HepG2 (cell line): ENCODE measurements at regions not wholly inside any gene's neighbourhood (a gene's known extent, or its start where the extent isn't known, plus 50 kb on each side); places are given as distances from the start of the nearest gene placed in this dataset.

Source experiments
- ATAC-seq: fragments of 200-7000 bp; cut with Tn5 transposase; 3 replicates; pipeline ENCODE4 v1.9.1; 2020; ENCODE audit warnings: mild to moderate bottlenecking, moderate library complexity
- BruUV-seq: library from RNA; stranded (reverse); fragments of 400-500 nt; replicated peaks from 2 replicates; lab custom pipeline; 2021; lab: Mats Ljungman, UMichigan
- CTCF ChIA-PET: fragments of 300-600 bp; formaldehyde crosslinking; extraction: SDS; loops from one replicate; lab custom pipeline; 2021; ENCODE audit warnings: low total read pairs, inconsistent platforms, low intra/inter-chr PET ratio; lab: Yijun Ruan, JAX
- POLR2A ChIA-PET: fragments of 350-600 bp; sonication (Branson Sonifier 250); formaldehyde crosslinking; loops from one replicate; lab custom pipeline; 2020; ENCODE audit warnings: antibody characterized with exemption, inconsistent platforms; lab: Yijun Ruan, JAX
- DNase-seq: peaks from one replicate; pipeline ENCODE4 v3.0.0-alpha.2; 2015; ENCODE audit warnings: low spot score
- FAIRE-seq: peaks from 3 replicates; lab custom pipeline; 2011; peaks lifted over from hg19 to GRCh38; lab: Jason Lieb, UNC
- H2AFZ ChIP-seq: one replicate; pipeline ENCODE4 v1.6.1; 2011; ENCODE audit warnings: low read length, inconsistent platforms
- H3K27ac ChIP-seq: fragments of 300-600 bp; 3 replicates; pipeline ENCODE4 v1.8.0; 2011; ENCODE audit warnings: mixed run types, mild to moderate bottlenecking, mixed read lengths, low read length, inconsistent platforms; ENCODE audit not compliant: insufficient read depth; ENCODE audit errors: extremely low read length
- H3K27me3 ChIP-seq, 2 experiments: fragments of 200-600 bp in 1 of 2; 2 replicates in 1 of 2; 3 replicates in 1 of 2; pipeline versions ENCODE4 v1.6.0 to v1.8.0; 2011; ENCODE audit warnings: low read length in 2 of 2, mild to moderate bottlenecking in 2 of 2, moderate library complexity in 2 of 2, inconsistent platforms in 1 of 2; ENCODE audit not compliant: insufficient read depth in 2 of 2, control insufficient read depth in 1 of 2
- H3K36me3 ChIP-seq, 2 experiments: fragments of 200-600 bp in 1 of 2; replicated peaks in 1 of 2; 2 replicates in 1 of 2; 3 replicates in 1 of 2; pipeline versions ENCODE4 v1.5.1 to v1.8.0; 2011; ENCODE audit warnings: low read length in 2 of 2, inconsistent platforms in 1 of 2; ENCODE audit not compliant: insufficient read depth in 2 of 2, control insufficient read depth in 1 of 2
- H3K4me1 ChIP-seq: 2 replicates; pipeline ENCODE4 v1.5.1; 2012; ENCODE audit warnings: low read length, inconsistent platforms; ENCODE audit not compliant: insufficient read depth
- H3K4me2 ChIP-seq: 2 replicates; pipeline ENCODE4 v1.6.0; 2011; ENCODE audit warnings: low read depth, low read length, inconsistent platforms
- H3K4me3 ChIP-seq, 3 experiments: fragments of 200-600 bp in 1 of 3; sonication (generic), shearing (Covaris generic) in 1 of 3; replicated peaks in 1 of 3; 2 replicates each; pipeline ENCODE4 v1.5.1; 2011 to 2016; ENCODE audit warnings: low read length in 3 of 3, inconsistent platforms in 2 of 3, low read depth in 2 of 3, mild to moderate bottlenecking in 2 of 3, control low read depth in 1 of 3, mixed read lengths in 1 of 3; ENCODE audit not compliant: insufficient read depth in 1 of 3
- H3K79me2 ChIP-seq: one replicate; pipeline ENCODE4 v1.6.1; 2011; ENCODE audit warnings: low read length, inconsistent platforms; ENCODE audit not compliant: insufficient read depth
- H3K9ac ChIP-seq: 2 replicates; pipeline ENCODE4 v1.6.0; 2011; ENCODE audit warnings: mild to moderate bottlenecking, low read depth, low read length, inconsistent platforms; ENCODE audit not compliant: insufficient read depth
- H3K9me3 ChIP-seq: 2 replicates; pipeline ENCODE4 v1.5.1; 2012; ENCODE audit warnings: mild to moderate bottlenecking, low read length
- H4K20me1 ChIP-seq: 2 replicates; pipeline ENCODE4 v1.6.0; 2011; ENCODE audit warnings: inconsistent platforms, mild to moderate bottlenecking, low read length, moderate library complexity; ENCODE audit not compliant: insufficient read depth
- AGO2 ChIP-seq: fragments of 200-400 bp; formaldehyde crosslinking; optimal IDR thresholded peaks from 2 replicates; pipeline ENCODE3; 2017; ENCODE audit warnings: mild to moderate bottlenecking, low read depth, low read length, moderate library complexity
- ARNT ChIP-seq: fragments of 450-650 bp; IDR thresholded peaks from 2 replicates; pipeline ENCODE4 v1.6.1; 2017
- GFI1 ChIP-seq: sonication (generic); formaldehyde crosslinking; IDR thresholded peaks from 2 replicates; pipeline ENCODE4 v1.5.0; 2020; ENCODE audit warnings: missing genetic modification reagents, mild to moderate bottlenecking, borderline replicate concordance
- IKZF5 ChIP-seq: IDR thresholded peaks from 2 replicates; pipeline ENCODE4 v1.6.1; 2018; ENCODE audit warnings: missing genetic modification reagents, mild to moderate bottlenecking, missing compliant biosample characterization
- PHB2 ChIP-seq: fragments of 450-650 bp; IDR thresholded peaks from 2 replicates; pipeline ENCODE4 v1.6.1; 2018; ENCODE audit not compliant: partially characterized antibody
- SIN3B ChIP-seq: fragments of 150-350 bp; IDR thresholded peaks from 2 replicates; pipeline ENCODE4 v1.6.1; 2014; ENCODE audit warnings: low read length
- SP2 ChIP-seq: sonication (generic); formaldehyde crosslinking; IDR thresholded peaks from 2 replicates; pipeline ENCODE4 v1.5.1; 2020; ENCODE audit warnings: mild to moderate bottlenecking, missing genetic modification reagents
- ZFP82 ChIP-seq: sonication (generic); formaldehyde crosslinking; IDR thresholded peaks from 2 replicates; pipeline ENCODE4 v1.5.1; 2020; ENCODE audit warnings: mild to moderate bottlenecking, missing genetic modification reagents, borderline replicate concordance
- ZNF12 ChIP-seq: sonication (generic); formaldehyde crosslinking; IDR thresholded peaks from 2 replicates; pipeline ENCODE4 v1.5.0; 2020; ENCODE audit warnings: missing genetic modification reagents
- ZNF558 ChIP-seq: sonication (generic); formaldehyde crosslinking; IDR thresholded peaks from 2 replicates; pipeline ENCODE4 v1.9.0; 2022; ENCODE audit warnings: mild to moderate bottlenecking, missing genetic modification reagents, borderline replicate concordance
- ZNF572 ChIP-seq: sonication (generic); formaldehyde crosslinking; IDR thresholded peaks from 2 replicates; pipeline ENCODE4 v1.5.1; 2020; ENCODE audit warnings: mild to moderate bottlenecking, missing genetic modification reagents
- ZNF614 ChIP-seq: IDR thresholded peaks from 2 replicates; pipeline ENCODE4 v1.6.1; 2018; ENCODE audit warnings: missing biosample characterization, missing genetic modification reagents, inconsistent platforms, borderline replicate concordance
- ZSCAN12 ChIP-seq: sonication (generic); formaldehyde crosslinking; IDR thresholded peaks from 2 replicates; pipeline ENCODE4 v1.9.0; 2021; ENCODE audit warnings: mild to moderate bottlenecking, missing genetic modification reagents
- WGBS: methylation state at CpG from one replicate; pipeline ENCODE4 v1.1.6; 2017; ENCODE audit warnings: low lambda C conversion rate; 5-methylcytosine and 5-hydroxymethylcytosine counted together
- in situ Hi-C: cut with HindIII; loops from 2 replicates; pipeline ENCODE4 v1.10.0; 2017; ENCODE audit warnings: low pct_unique_long_range_greater_than_20kb; ENCODE audit not compliant: extremely low pct_ligation_motif_present
- intact Hi-C: fragments of 100-400 bp; cut with micrococcal nuclease; formaldehyde crosslinking; loops from one replicate; pipeline ENCODE4 v1.10.0; 2022; ENCODE audit not compliant: unreplicated experiment
- TF ChIP-seq, protein P1 (sequence below): sonication (generic); formaldehyde crosslinking; IDR thresholded peaks from 2 replicates; pipeline ENCODE4 v1.4.0; 2020; ENCODE audit warnings: missing genetic modification reagents
- TF ChIP-seq, protein P2 (sequence below): sonication (generic); formaldehyde crosslinking; IDR thresholded peaks from 2 replicates; pipeline ENCODE4 v1.9.0; 2021; ENCODE audit warnings: missing genetic modification reagents, borderline replicate concordance

GRCh38 chr11:20248871-20249270 lies 88.6 kb upstream of the DBX1 start (continued):
- TF ChIP-seq SIN3B (no peak), SP2 (CRISPR knock-in tag) (no peak), GFI1 (CRISPR knock-in tag) (no peak), AGO2 (no peak), ZNF558 (CRISPR knock-in tag) (no peak), ARNT (no peak), ZSCAN12 (CRISPR knock-in tag) (no peak), ZNF572 (CRISPR knock-in tag) (no peak)
- TF ChIP-seq, protein P1, sequence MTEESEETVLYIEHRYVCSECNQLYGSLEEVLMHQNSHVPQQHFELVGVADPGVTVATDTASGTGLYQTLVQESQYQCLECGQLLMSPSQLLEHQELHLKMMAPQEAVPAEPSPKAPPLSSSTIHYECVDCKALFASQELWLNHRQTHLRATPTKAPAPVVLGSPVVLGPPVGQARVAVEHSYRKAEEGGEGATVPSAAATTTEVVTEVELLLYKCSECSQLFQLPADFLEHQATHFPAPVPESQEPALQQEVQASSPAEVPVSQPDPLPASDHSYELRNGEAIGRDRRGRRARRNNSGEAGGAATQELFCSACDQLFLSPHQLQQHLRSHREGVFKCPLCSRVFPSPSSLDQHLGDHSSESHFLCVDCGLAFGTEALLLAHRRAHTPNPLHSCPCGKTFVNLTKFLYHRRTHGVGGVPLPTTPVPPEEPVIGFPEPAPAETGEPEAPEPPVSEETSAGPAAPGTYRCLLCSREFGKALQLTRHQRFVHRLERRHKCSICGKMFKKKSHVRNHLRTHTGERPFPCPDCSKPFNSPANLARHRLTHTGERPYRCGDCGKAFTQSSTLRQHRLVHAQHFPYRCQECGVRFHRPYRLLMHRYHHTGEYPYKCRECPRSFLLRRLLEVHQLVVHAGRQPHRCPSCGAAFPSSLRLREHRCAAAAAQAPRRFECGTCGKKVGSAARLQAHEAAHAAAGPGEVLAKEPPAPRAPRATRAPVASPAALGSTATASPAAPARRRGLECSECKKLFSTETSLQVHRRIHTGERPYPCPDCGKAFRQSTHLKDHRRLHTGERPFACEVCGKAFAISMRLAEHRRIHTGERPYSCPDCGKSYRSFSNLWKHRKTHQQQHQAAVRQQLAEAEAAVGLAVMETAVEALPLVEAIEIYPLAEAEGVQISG (CRISPR knock-in tag), result no peak

GRCh38 chr11:20248121-20248772 lies 88.0 kb upstream of the DBX1 start:
- ChIA-PET CTCF (no interaction called here), POLR2A (no interaction called here)
- ATAC-seq, result no peak
- no peaks in the 10 kb centered on the region for H4K20me1 ChIP-seq
- H3K79me2 ChIP-seq, result no peaks in the 10 kb centered on the region
- DNase-seq, result no peak
- H3K4me1 ChIP-seq, result no peaks in the 10 kb centered on the region
- intact Hi-C loops (no loop called here), in situ Hi-C loops (no loop called here)
- no peak overlapping the region for H3K27ac ChIP-seq
- H3K4me2 ChIP-seq, result no peak overlapping the region
- no peak overlapping the region for H3K9ac ChIP-seq
- H3K9me3 ChIP-seq, result no peaks in the 10 kb centered on the region
- no TSS peak for BruUV-seq
- H3K27me3 ChIP-seq, result peaks cover 1 to 33% of the 10 kb centered on the region in 2 experiments; a peak in 3 of 5 replicates
- H2AFZ ChIP-seq, result no peak overlapping the region
- FAIRE-seq, result no peak
- H3K36me3 ChIP-seq, result no peaks in the 10 kb centered on the region
- TF ChIP-seq IKZF5 (CRISPR knock-in tag) (no peak), ZNF614 (CRISPR knock-in tag) (no peak), ZFP82 (CRISPR knock-in tag) (no peak), PHB2 (no peak), ZNF12 (CRISPR knock-in tag) (no peak)
- TF ChIP-seq, protein P2, sequence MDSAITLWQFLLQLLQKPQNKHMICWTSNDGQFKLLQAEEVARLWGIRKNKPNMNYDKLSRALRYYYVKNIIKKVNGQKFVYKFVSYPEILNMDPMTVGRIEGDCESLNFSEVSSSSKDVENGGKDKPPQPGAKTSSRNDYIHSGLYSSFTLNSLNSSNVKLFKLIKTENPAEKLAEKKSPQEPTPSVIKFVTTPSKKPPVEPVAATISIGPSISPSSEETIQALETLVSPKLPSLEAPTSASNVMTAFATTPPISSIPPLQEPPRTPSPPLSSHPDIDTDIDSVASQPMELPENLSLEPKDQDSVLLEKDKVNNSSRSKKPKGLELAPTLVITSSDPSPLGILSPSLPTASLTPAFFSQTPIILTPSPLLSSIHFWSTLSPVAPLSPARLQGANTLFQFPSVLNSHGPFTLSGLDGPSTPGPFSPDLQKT (CRISPR knock-in tag), result no peak
- H3K4me3 ChIP-seq, result no peak overlapping the region
- WGBS, result 3% methylated on average over 6 of the region's 6 CpGs
